WTC11 (cell line): ENCODE measurements at regions not wholly inside any gene's neighbourhood (a gene's known extent, or its start where the extent isn't known, plus 50 kb on each side); places are given as distances from the start of the nearest gene placed in this dataset.
"Not testable (repeated sequence)": the region's sequence is repeated elsewhere in the genome, so short reads cannot be mapped to it uniquely, and the experiment has no call there.

Source experiments
- ATAC-seq: fragments of 200-7000 bp; cut with Tn5 transposase; 2 replicates; pipeline ENCODE4 v1.10.0; 2021; ENCODE audit warnings: mild to moderate bottlenecking, moderate library complexity
- CTCF ChIA-PET: fragments of 300-600 bp; sonication (Branson Sonifier 250); formaldehyde crosslinking; loops from one replicate; lab custom pipeline; 2021; ENCODE audit warnings: antibody characterized with exemption; lab: Charles Lee
- POLR2A ChIA-PET: fragments of 350-600 bp; sonication (Branson Sonifier 250); formaldehyde crosslinking; loops from one replicate; lab custom pipeline; 2021; ENCODE audit warnings: antibody characterized with exemption; lab: Charles Lee
- DNase-seq: peaks from one replicate; pipeline ENCODE4 v3.0.0; 2021; ENCODE audit warnings: low spot score
- H3K27ac Mint-ChIP-seq: 2 replicates; pipeline ENCODE4 v1.8.0; 2021; ENCODE audit warnings: mixed read lengths
- H3K27me3 Mint-ChIP-seq: 2 replicates; pipeline ENCODE4 v1.8.0; 2021; ENCODE audit warnings: low read depth, mild to moderate bottlenecking, moderate library complexity, mixed read lengths
- H3K36me3 Mint-ChIP-seq: 2 replicates; pipeline ENCODE4 v1.8.0; 2021; ENCODE audit warnings: mixed read lengths
- H3K4me1 Mint-ChIP-seq: 2 replicates; pipeline ENCODE4 v1.8.0; 2022; ENCODE audit warnings: mixed read lengths
- H3K4me3 Mint-ChIP-seq: 2 replicates; pipeline ENCODE4 v1.8.0; 2021; ENCODE audit warnings: mild to moderate bottlenecking, moderate library complexity, mixed read lengths
- H3K9me3 Mint-ChIP-seq: 2 replicates; pipeline ENCODE4 v1.8.0; 2021; ENCODE audit warnings: mixed read lengths
- ERG ChIP-seq: fragments of 250-450 bp; sonication (Bioruptor Pico); IDR thresholded peaks from 2 replicates; pipeline ENCODE4 v1.8.0; 2021; ENCODE audit warnings: mild to moderate bottlenecking
- KAT7 ChIP-seq: sonication (generic); formaldehyde crosslinking; IDR thresholded peaks from 2 replicates; pipeline ENCODE4 v1.8.1; 2023; ENCODE audit warnings: missing genetic modification reagents, mild to moderate bottlenecking, borderline replicate concordance
- NFYB ChIP-seq: sonication (generic); formaldehyde crosslinking; conservative IDR thresholded peaks from 2 replicates; pipeline ENCODE4 v1.8.0; 2022; ENCODE audit warnings: low read depth, missing genetic modification reagents
- SOX15 ChIP-seq: fragments of 250-450 bp; sonication (Bioruptor Pico); IDR thresholded peaks from 2 replicates; pipeline ENCODE4 v1.9.0; 2021; ENCODE audit warnings: mild to moderate bottlenecking
- STAT6 ChIP-seq: sonication (generic); formaldehyde crosslinking; conservative IDR thresholded peaks from 2 replicates; pipeline ENCODE4 v1.8.1; 2023; ENCODE audit warnings: mild to moderate bottlenecking, low read depth, missing genetic modification reagents, moderate library complexity
- TP53 ChIP-seq: sonication (generic); formaldehyde crosslinking; IDR thresholded peaks from 2 replicates; pipeline ENCODE4 v1.8.1; 2023; ENCODE audit warnings: mild to moderate bottlenecking, missing genetic modification reagents
- ZNF121 ChIP-seq: sonication (generic); formaldehyde crosslinking; IDR thresholded peaks from 2 replicates; pipeline ENCODE4 v1.8.0; 2023; ENCODE audit warnings: missing genetic modification reagents

GRCh38 chr6:30816791-30817739 lies 67.3 kb upstream of the DDR1 start:
- peaks cover 24% of the 10 kb centered on the region for H3K4me1 Mint-ChIP-seq
- H3K9me3 Mint-ChIP-seq = peaks cover 7% of the 10 kb centered on the region
- DNase-seq = no peak
- no peak overlapping the region for H3K27ac Mint-ChIP-seq
- CTCF ChIA-PET = interaction anchor here (2.2 kb wide), 1 partner anchor 12 kb away, joined by 6 read pairs; no protein-coding TSS in a partner anchor
- POLR2A ChIA-PET = no interaction called here
- peaks cover 5% of the 10 kb centered on the region for H3K36me3 Mint-ChIP-seq
- H3K4me3 Mint-ChIP-seq = no peak overlapping the region
- TF ChIP-seq TP53 (CRISPR knock-in tag) = no peak
- peak; percentile 74; the same call in 1 of the 2 replicates for TF ChIP-seq ZNF121 (CRISPR knock-in tag)
- no peaks in the 10 kb centered on the region for H3K27me3 Mint-ChIP-seq
- ATAC-seq = no peak

- ATAC-seq = not testable (repeated sequence)
- CTCF ChIA-PET = interaction anchor here (1.4 to 2.2 kb wide), 2 partner anchors 13 to 263 kb away, joined by 5 to 6 read pairs; no protein-coding TSS in a partner anchor
Measured at GRCh38 chr6:30816296-30816695, 68.0 kb upstream of the DDR1 start.

GRCh38 chr6:30815041-30815742 lies 69.1 kb upstream of the DDR1 start:
- CTCF ChIA-PET = interaction anchor here (0.8 to 1.4 kb wide), 3 partner anchors 68 to 265 kb away, joined by 3 to 5 read pairs (median 4); no protein-coding TSS in a partner anchor
- POLR2A ChIA-PET, H3K36me3 Mint-ChIP-seq, H3K27me3 Mint-ChIP-seq, H3K9me3 Mint-ChIP-seq, H3K27ac Mint-ChIP-seq, H3K4me3 Mint-ChIP-seq, DNase-seq, ATAC-seq: not testable (repeated sequence)
- peaks cover 29% of the 10 kb centered on the region for H3K4me1 Mint-ChIP-seq
- peak; percentile 51; the same call in 1 of the 2 replicates for TF ChIP-seq NFYB (CRISPR knock-in tag)

More at GRCh38 chr6:30816296-30816695, 68.0 kb upstream of the DDR1 start:
- H3K36me3 Mint-ChIP-seq, DNase-seq, POLR2A ChIA-PET, H3K9me3 Mint-ChIP-seq, H3K27me3 Mint-ChIP-seq, H3K4me3 Mint-ChIP-seq, H3K27ac Mint-ChIP-seq: not testable (repeated sequence)
- H3K4me1 Mint-ChIP-seq = peaks cover 19% of the 10 kb centered on the region

GRCh38 chr6:30814146-30815040 lies 69.9 kb upstream of the DDR1 start:
- Mint-ChIP-seq H3K9me3 (peaks cover 7% of the 10 kb centered on the region), H3K27ac (no peak overlapping the region), H3K4me1 (peaks cover 32% of the 10 kb centered on the region), H3K36me3 (peaks cover 5% of the 10 kb centered on the region), H3K27me3 (no peaks in the 10 kb centered on the region), H3K4me3 (no peak overlapping the region)
- DNase-seq = no peak
- ATAC-seq = no peak
- TF ChIP-seq STAT6 (CRISPR knock-in tag) (no peak), KAT7 (no peak), ERG (no peak), SOX15 (no peak)
- POLR2A ChIA-PET = no interaction called here
- CTCF ChIA-PET = interaction anchor here (0.8 to 1.4 kb wide), 3 partner anchors 68 to 265 kb away, joined by 3 to 5 read pairs (median 4); no protein-coding TSS in a partner anchor
